ENCODE measurements at regions not wholly inside any gene's neighbourhood (a gene's known extent, or its start where the extent isn't known, plus 50 kb on each side); places are given as distances from the start of the nearest gene placed in this dataset.

- Histone ChIP-seq H3K27me3 (ENCODE audit: insufficient read depth, poor library complexity, severe bottlenecking) (no peaks in the 10 kb centered on the region), H3K4me1 (ENCODE audit: insufficient read depth, poor library complexity, severe bottlenecking) (no peaks in the 10 kb centered on the region), H3K36me3 (ENCODE audit: low read depth) (no peaks in the 10 kb centered on the region), H3K27ac (ENCODE audit: poor library complexity, severe bottlenecking) (no peak overlapping the region), H3K9me3 (ENCODE audit: severe bottlenecking) (no peaks in the 10 kb centered on the region), H3K4me3 (ENCODE audit: severe bottlenecking) (no peak overlapping the region)
- DNase-seq (ENCODE audit: low spot score): no peak
- ATAC-seq (ENCODE audit: low read depth): no peak
- TF ChIP-seq, protein P1, sequence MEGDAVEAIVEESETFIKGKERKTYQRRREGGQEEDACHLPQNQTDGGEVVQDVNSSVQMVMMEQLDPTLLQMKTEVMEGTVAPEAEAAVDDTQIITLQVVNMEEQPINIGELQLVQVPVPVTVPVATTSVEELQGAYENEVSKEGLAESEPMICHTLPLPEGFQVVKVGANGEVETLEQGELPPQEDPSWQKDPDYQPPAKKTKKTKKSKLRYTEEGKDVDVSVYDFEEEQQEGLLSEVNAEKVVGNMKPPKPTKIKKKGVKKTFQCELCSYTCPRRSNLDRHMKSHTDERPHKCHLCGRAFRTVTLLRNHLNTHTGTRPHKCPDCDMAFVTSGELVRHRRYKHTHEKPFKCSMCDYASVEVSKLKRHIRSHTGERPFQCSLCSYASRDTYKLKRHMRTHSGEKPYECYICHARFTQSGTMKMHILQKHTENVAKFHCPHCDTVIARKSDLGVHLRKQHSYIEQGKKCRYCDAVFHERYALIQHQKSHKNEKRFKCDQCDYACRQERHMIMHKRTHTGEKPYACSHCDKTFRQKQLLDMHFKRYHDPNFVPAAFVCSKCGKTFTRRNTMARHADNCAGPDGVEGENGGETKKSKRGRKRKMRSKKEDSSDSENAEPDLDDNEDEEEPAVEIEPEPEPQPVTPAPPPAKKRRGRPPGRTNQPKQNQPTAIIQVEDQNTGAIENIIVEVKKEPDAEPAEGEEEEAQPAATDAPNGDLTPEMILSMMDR (IDR thresholded peaks at IDR 0.05; ENCODE audit: poor library complexity, severe bottlenecking): no peak
These were observed 492.2 kb upstream of the AADAT start for GRCh38 chr4:170581969-170582368.

DNA sequence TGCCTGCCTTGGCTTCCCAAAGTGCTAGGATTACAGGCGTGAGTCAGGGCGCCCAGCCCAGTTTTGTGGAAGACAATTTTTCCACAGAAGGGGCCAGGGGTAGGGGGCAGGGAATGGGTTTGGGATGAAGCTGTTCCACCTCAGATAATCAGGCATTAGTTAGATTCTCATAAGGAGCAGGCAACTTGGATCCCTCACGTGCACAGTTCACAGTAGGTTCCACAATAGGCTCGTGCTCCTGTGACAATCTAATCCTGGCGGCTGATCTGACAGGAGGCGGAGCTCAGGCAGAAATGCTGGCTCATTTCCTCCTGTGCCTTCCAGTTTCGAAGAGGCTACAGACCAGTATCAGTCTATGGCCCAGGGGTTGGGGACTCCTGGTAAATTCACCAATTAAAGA lies 491.6 kb upstream of the AADAT start:
- Histone ChIP-seq H3K27ac (ENCODE audit: poor library complexity, severe bottlenecking) (no peak overlapping the region), H3K36me3 (ENCODE audit: low read depth) (no peaks in the 10 kb centered on the region), H3K4me1 (ENCODE audit: insufficient read depth, poor library complexity, severe bottlenecking) (no peaks in the 10 kb centered on the region), H3K9me3 (ENCODE audit: severe bottlenecking) (no peaks in the 10 kb centered on the region), H3K27me3 (ENCODE audit: insufficient read depth, poor library complexity, severe bottlenecking) (no peaks in the 10 kb centered on the region), H3K4me3 (ENCODE audit: severe bottlenecking) (no peak overlapping the region)
- no peak for ATAC-seq (ENCODE audit: low read depth)
- DNase-seq (ENCODE audit: low spot score): no peak
- TF ChIP-seq, protein P1 (IDR thresholded peaks at IDR 0.05; ENCODE audit: poor library complexity, severe bottlenecking): no peak

GRCh38 chr4:170580651-170581050 lies 490.9 kb upstream of the AADAT start:
- no peaks in the 10 kb centered on the region for H3K9me3 ChIP-seq (ENCODE audit: severe bottlenecking)
- no peak overlapping the region for H3K4me3 ChIP-seq (ENCODE audit: severe bottlenecking)
- H3K4me1 ChIP-seq (ENCODE audit: insufficient read depth, poor library complexity, severe bottlenecking): no peaks in the 10 kb centered on the region
- no peak overlapping the region for H3K27ac ChIP-seq (ENCODE audit: poor library complexity, severe bottlenecking)
- H3K36me3 ChIP-seq (ENCODE audit: low read depth): no peaks in the 10 kb centered on the region
- ATAC-seq (ENCODE audit: low read depth) (no peak), DNase-seq (ENCODE audit: low spot score) (no peak)
- TF ChIP-seq, protein P1 (IDR thresholded peaks at IDR 0.05; ENCODE audit: poor library complexity, severe bottlenecking): no peak
- no peaks in the 10 kb centered on the region for H3K27me3 ChIP-seq (ENCODE audit: insufficient read depth, poor library complexity, severe bottlenecking)

GRCh38 chr4:170538821-170539473 lies 449.2 kb upstream of the AADAT start:
- Histone ChIP-seq H3K9me3 (ENCODE audit: severe bottlenecking) (no peaks in the 10 kb centered on the region), H3K27ac (ENCODE audit: poor library complexity, severe bottlenecking) (no peak overlapping the region), H3K36me3 (ENCODE audit: low read depth) (no peaks in the 10 kb centered on the region), H3K4me3 (ENCODE audit: severe bottlenecking) (no peak overlapping the region), H3K27me3 (ENCODE audit: insufficient read depth, poor library complexity, severe bottlenecking) (no peaks in the 10 kb centered on the region), H3K4me1 (ENCODE audit: insufficient read depth, poor library complexity, severe bottlenecking) (no peaks in the 10 kb centered on the region)
- TF ChIP-seq, protein P1 (IDR thresholded peaks at IDR 0.05; ENCODE audit: poor library complexity, severe bottlenecking): no peak
- DNase-seq (ENCODE audit: low spot score) (no peak), ATAC-seq (ENCODE audit: low read depth) (no peak)
